DMS79 treated with DMSO at 0.1 percent for 48 hours (cell line): ENCODE measurements at regions not wholly inside any gene's neighbourhood (a gene's known extent, or its start where the extent isn't known, plus 50 kb on each side); places are given as distances from the start of the nearest gene placed in this dataset.

Experiments
- DNase-seq: peaks from one replicate; lab custom pipeline; 2025; lab: John Stamatoyannopoulos, UW

DNA sequence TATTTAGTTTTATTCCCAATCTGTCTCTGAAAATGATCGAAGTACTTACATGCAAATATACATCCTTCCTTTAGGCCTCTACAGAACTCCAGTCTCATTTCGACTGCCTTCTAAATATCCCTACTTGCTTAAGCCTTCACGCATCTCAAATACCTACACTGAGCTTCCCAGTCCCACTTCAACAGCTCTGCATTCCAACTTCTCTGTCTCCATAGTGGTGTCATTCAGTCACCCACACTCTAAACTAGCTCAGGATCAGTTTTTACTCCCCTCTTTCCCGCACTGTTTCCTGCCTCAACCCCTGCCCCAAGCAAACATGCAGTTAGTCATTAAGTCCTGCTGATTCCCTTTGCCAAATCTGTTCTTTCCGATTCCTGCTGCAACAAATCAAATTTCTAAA, 91.8 kb upstream of the PREP start:
- no peak for DNase-seq

DNA sequence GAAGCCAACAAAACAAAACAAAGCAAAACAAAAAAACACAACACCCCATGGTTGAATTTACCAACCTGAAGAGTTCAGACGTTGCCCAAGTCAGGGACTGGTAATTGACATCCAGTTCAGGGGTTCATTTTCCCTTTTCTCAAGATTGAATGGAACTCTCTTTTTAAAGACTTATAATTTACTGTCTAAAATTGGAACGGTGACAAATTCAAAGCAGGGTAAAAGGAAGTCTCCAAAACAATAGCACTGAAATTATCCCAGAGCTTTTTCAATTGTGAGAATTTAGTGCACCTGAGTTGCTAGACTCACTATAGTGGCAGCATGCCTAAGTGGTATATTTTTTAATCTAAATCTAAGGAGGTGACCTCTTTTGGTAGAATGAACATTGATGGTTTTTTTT, 90.9 kb upstream of the PREP start:
- DNase-seq: no peak

DNA sequence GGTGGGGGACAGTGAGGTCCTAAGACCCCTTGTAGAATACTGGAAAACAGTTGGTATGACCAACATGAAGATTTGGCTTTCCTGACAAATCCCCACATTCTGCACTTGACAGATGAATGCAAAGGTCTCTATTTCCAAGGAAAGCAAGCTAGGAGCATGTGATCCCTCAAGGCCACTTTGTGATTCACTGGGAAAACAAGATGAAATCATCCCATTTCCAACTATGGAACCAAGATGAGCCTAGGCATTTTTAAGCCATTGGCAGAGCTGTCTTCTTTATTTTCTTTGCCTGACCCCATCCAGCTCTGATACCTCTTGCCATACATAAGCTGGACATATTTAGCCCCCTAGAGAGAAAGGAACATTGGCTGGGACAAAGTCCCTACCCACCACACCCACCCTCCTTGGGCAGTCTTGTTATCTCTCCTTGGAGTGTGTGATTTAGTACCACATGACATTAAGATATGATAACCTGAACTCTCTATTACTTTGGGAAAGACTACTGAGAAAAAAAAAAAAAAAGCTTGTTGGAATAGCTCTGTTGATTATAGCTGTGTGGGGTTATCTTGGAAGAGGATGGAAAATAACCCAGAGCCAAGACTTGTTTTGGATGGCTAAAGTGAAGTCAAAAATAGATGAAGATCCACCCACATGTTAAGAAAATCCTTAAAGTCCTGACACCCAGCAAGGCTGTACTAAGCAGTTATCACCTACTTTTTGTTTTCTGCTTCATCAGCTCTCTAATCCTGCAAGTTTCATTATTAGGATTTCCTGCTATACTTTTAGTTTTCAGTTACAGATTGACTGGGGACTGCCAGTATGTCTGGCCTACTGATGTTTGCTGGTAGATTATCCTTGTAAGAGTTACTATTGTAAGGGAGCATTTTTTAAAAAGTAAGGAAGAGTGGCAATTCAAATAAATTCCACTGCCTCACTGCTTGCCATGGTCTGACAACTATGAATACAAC, 90.1 kb upstream of the PREP start:
- no peak for DNase-seq

DNA sequence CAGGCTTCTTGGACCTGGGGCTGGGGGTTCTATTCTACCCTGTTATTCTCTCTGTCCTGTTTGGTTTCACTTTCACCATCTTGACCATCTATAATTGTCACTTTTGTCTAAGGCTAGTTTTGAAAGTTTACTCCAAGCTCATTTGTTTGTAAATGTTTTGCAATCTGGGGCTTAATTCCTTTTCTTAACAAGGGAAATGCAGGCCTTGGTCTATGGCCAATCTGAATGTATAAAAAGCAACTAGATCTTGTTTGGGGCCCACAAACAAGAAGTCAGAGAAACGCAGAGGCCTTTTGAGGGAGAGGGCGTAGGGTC, 86.3 kb upstream of the PREP start:
- no peak for DNase-seq

DNA sequence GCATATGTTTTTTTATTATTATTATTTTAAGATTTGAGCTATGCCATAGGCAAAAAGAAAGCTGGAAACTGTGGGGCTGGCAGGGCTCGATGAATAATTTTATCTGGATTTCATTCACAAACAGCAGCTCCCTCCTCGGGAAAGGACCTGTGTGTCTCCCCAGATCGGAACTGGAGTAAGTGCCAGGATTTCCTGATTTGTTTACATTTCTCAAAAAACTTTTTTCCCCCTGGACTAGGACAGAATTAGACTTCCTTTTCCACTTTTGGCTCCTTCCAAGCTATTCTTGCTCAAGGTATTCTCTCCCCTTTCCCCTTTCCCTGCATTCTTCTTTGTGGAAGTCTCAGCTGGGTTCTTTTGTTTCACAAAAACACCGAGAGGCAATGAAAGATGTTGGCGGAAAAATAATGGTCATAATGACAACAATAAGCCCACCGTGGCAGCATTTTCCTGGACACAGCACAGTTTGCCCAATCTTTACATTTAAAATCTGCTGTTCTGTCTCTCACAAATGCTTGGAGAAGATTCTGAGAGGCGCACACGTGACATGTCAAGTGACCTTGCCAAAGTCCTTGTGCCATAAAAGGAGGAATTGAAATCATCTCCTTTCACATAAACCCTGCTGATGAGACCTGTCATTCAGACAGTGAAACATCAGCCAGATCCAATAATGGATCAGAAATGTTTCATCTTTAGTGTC, 85.8 kb upstream of the PREP start:
- DNase-seq: no peak

DNA sequence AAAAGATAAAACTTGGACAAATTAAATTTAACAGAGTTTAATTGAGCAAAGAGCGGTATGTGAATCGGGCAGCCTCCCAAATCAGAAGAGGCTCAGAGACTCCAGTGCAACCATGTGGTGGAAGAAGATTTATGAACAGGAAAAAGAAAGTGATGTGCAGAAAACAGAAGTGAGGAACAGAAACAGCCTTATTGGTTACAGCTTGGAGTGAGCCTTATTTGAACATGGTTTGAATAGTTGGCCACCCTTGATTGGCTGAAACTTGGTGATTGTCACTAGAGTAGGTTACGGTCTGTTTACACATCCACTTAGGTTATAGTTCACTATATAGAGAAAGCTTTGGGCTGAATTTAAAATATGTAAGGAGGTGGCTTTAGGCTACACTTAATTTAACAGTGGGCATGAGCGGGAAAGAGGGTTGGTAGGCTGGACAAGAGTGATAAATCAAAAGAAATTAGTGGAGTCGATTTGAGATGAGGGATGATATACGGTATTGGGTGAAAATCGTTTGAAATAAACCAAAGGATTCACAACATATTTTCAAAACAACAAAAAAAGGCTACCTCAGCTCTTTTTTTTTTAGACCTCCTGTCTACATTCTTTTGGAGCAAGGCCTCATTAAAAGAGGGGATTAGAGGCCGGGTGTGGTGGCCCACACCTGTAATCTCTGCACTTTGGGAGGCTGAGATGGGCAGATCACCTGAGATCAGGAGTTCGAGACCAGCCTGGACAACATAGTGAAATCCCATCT, 84.3 kb upstream of the PREP start:
- DNase-seq: no peak

DNA sequence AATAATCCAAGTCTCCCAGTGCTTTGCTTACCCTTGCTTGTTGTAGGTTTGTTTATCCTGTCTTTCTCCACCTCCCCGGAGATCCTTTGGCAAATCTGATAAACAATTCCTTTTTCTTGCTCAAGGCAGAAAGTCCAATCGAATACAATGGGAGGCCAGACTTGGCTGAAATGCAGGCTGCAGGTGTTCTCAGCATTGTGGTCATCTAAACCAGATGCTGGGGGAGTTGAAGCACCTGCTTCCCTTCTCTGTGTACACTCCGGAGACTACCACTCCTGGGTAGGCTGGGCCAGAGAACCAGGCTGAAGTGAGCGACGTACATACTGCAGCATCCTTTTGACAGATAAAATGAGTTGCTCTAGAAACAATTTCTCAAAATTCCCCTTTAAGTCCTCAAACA, 82.6 kb upstream of the PREP start:
- DNase-seq: no peak

DNA sequence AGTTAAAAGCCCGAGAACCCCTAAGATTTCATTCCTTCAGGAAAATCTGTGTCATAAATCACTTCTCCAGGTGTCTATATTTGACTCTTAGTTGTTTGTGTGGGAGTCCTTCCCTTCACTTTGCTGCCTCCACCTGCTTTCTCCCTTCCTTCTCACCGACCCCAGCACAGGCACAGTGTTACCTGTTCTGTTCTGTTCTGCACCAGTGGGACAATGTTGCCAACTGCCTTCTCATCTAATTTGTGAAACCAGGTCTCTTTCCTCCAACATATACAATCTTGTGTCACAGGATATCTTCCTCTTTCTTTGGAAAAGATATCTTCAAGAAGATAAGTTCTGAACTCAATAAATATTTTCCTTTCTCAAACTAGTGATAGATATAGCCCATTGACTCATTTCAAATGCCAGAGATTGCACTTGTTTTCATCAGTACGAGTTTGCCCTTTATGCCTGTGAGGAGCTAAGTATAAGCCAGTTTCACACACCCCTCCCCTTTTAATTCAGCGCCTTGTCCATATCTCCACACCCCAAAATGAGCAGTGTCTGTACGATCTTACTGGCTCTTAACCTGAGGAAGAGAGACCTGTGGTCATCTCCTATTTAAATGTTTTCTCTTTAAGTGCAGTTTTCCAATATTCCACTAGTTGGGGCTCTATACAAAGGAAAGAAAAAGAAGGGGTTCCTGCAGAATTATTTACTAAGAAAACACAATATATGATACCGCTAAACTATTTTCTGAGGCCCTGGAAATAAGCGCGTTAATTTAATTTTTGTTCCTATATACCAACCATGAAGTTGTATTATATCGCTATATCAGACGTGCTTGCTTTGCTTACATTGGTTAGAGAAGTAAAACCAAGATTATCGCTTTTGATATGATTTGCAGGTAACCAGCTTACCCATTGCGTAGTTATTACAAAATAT, 81.6 kb upstream of the PREP start:
- peak; percentile 36 for DNase-seq

DNA sequence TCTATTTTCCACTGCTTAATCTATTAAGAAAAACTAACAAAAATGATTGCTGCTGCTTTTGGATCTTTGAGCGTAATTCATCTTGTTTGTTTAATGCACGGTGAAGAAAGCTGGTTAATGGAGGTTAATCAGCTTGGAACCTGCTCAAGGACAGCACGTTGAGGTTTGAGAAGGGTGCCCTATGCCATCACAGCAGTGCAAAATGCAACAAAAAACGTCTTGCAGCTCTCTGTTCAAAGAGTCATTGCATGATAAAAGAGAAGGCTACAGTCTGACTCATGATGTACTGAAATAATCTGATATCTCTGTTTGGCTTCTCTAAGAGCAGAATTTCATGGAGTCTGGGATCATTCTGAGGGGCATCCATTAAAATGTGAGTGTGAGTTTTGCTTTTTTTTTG, 80.6 kb upstream of the PREP start:
- no peak for DNase-seq

DNA sequence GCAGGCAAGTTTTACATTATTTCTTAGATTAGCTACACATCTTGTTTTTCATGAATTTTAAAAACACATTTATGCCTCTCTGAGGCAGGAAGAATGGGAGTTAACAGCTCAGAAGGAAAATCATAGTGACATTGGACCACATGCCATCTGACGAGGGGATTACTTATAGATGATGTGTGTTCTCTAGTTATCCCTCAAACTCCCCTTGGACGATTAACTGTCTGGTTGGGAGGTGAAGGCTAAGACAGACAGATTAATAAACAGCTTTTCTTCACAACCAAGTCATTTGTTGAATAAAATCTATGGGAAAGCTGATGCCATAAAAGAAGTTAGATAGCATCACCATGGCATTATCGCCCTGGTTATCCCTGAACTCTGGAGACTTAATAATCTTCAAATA, 80.0 kb upstream of the PREP start:
- DNase-seq: no peak

DNA sequence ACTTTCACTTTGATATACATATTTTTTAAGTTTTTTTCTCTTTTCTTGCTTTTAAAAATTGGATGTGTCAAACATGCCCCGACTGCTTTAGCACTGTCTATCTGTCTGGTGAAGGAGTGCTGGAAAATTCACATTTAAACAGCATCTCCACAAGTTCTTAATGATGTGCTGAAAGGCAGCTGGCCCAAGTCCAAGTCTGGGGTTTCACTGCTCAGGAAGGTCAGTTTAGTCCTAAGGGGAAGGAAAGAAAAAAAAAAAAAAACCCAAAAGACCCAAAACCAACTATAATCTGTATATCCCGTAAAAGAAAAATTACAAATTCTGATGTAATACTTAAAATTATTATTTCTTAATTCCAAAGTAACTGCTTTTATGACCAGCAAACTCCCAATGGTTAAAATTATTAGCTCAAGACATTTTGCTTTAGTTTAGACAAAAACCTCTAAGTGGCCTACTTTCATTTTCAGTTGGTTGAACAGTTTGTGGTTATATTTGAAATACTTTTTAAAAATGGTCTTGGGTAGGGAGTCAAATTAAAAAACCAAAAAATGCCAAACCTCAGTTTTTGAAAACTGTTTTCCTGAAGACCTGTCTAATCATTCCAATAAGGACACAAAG, 79.5 kb upstream of the PREP start:
- DNase-seq: no peak

DNA sequence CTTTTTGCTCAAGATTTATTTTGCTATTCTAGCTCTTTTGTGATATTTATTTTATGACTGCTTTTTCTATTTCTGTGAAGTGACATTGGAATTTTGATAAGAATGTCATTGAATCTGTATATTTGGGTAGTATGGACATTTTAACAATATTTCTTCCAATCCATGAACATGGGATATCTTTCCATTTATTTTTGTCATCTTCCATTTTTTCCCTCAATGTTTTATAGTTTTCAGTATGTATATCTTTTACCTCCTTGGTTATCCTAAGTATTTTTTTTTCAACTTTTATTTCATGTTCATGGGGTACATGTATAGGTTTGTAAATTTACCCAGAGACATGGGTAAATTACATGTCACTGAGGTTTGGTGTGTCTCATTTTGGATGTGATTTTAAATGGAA, 74.1 kb upstream of the PREP start:
- no peak for DNase-seq

DNA sequence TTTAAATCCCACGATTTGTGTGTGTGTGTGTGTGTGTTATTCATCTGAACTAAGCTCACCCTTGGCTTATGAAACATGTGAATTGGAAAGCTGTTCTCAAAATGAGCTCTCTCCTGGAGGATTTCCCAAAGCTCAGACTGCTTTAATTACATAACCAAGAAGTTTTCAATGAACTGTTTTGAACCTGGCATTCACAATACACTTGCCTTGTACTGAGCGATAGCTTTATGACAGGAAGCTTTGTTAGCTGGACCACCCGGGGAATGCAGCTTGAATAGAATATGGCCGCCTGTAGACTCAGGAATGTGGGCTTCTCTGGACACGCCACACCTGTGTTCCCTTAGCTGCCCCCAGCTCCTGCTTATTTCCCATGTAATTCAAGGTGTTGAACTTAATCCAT, 71.4 kb upstream of the PREP start:
- no peak for DNase-seq

DNA sequence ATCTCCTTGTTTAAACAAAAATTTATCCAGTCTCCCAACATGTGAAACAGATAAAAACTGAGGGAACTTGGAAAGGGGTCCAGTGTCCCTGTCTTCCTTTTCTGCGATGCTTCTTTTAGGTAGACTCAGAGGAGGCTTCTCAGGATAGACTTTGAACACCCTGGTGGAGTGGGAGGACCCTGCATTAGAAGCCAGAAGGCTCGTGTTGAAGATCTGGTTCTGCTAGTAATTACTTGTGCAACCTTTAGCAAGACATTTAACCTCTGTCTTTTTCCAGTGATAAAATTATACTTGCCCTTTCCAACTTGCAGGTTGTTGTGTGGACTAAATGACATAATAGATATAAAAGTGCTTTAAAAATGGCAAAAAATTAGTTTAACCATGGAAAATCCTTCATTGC, 67.1 kb upstream of the PREP start:
- no peak for DNase-seq

DNA sequence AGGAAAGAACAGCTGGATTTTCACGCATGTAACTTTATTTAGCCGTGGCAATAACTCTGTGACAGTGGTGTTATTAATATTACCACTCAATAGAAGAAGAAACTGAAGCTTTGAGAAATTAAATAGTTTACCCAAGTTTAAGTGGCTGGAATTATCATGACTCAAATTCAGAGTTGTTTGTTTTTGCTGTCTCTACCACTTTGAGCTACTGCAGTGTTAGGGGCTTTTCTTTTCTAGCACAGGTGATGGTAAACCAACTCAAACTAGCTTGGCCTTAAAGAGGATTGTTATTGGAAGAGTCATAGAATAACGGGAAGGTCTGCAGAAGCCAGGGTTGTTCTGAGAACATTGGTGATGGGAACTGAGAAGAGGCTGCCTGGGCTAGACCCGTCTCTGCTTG, 66.0 kb upstream of the PREP start:
- DNase-seq: no peak

DNA sequence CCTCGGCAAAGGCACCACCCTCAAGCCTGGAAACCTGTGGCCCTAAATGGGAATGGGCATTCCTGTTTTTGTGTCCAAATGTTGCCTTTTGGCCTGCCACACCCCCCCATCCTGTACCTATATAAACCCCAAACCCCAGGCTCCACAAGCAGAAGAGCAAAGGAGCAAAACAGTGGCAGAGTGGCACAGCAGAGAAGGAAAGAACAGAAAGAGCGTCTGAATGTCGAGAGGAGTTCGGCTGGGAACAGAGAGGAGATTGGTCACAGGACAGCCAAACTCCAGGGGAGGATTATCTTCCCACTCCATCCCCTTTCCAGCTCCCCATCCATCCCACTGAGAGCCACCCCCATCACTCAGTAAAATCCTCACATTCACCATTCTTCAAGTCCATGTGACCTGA, 58.0 kb upstream of the PREP start:
- no peak for DNase-seq

DNA sequence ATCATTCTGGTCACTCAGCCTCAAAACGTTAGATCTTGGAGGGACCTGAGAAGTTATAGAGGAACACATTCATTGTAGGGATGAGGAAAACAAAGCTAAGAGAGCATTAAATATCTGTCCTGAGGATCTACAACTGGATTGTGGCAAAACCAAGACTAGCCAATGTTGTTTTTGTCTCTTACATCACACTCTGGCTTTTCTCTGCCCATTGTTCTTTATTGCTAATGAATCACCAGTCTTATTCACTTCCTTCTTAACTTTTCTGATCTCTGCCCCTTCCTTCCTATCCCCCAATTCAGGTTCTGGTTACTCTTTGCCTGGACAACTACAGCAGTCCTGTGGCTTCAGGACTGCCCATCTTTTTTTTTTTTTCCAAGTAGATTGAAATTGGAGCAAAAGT, 57.0 kb upstream of the PREP start:
- no peak for DNase-seq

DNA sequence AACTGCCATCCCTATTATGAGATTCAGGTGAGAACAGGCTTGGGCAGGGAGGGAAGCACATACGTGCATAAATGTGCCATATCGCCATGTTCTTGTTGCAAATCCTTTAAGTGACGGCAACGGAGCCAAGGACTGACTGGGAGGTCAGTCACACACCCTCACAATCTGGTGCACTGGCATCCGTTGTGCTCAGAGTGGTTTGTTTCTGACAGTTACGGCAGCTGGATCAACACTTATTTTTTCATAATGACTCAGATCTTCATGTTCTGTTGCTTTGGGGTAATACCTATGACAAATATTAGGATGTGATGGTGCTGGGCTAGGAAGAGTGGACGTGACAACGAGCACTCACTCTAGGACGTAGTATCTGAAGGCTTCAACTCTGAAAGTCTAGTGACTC, 56.2 kb upstream of the PREP start:
- no peak for DNase-seq

DNA sequence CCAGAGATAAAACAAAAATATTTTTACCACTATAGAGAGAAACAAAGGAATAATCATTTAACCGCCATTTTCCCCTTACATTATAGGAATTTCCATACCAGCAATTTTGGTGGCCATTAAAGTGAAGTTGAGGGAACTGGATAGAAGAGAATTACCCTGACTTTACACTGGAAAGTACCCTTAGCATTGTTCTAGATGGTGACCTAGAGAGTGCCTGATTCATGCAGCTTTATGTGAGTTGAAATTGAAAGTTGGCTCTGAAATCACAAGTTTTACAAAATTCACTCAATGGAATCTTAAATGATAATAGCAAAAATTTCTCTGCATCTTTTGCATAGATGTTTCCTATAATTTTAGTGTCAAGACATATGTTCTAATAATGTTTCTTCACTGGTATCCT, 55.7 kb upstream of the PREP start:
- DNase-seq: no peak

DNA sequence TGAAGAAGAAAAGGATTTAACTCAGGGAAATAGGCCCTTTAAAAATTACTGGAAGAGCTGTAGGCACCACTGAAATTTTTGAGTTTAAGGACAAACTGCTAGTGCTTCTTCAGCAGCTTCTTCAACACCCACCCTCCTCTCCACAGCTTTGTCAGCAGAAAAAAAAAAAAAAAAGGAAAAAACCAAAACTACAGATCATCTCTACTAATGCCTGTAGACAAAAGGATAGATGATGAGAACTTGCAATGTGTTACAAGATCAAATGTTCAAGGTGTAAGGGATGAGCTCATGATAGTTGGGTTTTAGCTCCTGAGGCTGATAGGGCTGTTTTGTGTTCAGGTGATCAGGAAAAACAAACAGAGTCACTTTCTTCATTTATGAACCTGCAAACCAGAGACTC, 55.2 kb upstream of the PREP start:
- no peak for DNase-seq

DNA sequence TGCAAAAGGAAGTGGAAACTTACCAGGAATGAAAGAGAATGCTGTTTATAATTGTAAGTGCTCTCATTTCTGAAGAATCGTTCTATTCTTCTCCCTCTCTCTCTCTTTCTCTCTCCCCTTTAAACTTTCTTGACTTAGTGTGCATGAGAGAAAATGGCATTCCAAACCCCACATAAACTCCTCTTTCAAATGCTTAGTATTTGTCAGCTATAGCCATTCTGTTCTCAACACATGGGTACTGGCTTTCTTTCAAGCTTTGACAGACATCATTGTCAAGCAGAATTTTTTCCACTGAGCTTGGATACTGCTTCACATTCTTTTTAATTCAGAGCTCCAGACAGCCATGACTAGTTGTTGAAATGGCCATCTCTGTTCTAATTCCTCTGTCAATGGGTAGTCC, 51.1 kb upstream of the PREP start:
- no peak for DNase-seq
